GM21390 (cell line): ENCODE measurements at regions not wholly inside any gene's neighbourhood (a gene's known extent, or its start where the extent isn't known, plus 50 kb on each side); places are given as distances from the start of the nearest gene placed in this dataset.

Experiments
- ATAC-seq: cut with Tn5 transposase; IDR thresholded peaks from one replicate; pipeline ENCODE4 v1.9.1; 2021; ENCODE audit not compliant: unreplicated experiment

DNA sequence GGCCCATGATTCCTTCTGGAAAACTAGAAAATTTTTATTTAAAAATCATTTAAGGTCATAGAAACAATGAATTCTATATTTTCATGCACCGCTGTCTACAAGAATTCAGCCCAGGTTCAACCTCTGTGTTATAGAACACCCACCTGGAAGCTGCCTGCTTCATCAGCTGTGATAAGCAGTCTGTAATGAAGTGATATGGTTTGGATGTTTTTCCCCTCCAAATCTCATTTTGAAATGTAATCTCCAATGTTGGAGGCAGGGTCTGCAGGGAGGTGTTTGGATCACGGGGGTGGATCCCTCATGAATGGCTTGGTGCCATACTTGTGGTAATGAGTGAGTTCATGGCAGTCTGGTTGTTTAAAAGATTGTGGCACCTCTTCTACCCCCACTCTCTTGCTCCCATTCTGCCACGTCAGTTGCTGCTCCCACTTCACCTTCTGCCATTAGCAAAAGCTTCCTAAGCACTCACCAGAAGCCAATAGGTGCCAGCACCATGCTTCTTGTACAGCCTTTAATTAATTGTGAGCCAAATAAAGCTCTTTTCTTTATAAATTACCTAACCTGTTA is 55.6 kb downstream of the MRPL32 start:
- ATAC-seq = no peak

GRCh38 chr7:42991024-42991423 is 58.8 kb downstream of the MRPL32 start:
- ATAC-seq = no peak

- no peak for ATAC-seq
These were observed 59.9 kb downstream of the MRPL32 start for GRCh38 chr7:42991913-42992591.

DNA sequence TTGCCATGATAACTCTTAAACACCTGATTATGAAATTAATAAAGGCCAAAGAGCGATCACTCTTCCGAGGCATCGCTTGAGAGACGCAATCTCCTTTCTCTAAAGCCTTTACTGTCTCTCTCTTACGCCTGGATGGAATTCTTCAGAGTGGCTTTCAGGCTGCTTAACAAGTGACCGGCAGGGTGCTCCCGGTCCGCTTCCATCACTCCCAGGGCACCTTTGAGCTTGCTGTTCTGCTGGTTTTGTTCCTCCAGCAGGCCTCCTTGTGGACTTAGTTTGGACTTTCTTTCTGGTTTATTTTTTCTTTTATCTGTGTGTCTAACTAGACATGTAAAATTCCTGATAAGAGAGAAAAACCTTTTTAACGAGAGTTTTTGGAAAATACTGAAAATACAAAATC is 60.9 kb downstream of the MRPL32 start:
- no peak for ATAC-seq

DNA sequence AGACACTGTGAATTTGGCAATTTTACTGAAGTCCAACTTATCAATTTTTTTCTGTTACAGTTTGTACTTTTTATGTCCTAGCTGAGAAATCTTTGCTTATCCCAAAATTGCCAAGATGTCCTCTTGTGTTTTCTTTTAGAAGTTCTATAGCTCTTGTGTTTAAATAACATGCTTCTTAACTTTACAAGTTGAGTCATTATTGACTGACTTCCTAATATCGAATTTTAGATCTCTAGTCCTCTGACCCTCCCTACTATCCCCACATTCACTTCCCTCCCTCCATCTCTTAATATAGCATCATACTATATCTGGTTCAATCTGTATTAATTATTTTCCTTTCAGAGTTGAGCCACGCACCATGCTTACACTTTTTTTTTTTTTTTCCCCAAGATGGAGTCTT is 61.9 kb downstream of the MRPL32 start:
- no peak for ATAC-seq

- no peak for ATAC-seq
These were observed 65.4 kb downstream of the MRPL32 start for GRCh38 chr7:42997611-42998010.

DNA sequence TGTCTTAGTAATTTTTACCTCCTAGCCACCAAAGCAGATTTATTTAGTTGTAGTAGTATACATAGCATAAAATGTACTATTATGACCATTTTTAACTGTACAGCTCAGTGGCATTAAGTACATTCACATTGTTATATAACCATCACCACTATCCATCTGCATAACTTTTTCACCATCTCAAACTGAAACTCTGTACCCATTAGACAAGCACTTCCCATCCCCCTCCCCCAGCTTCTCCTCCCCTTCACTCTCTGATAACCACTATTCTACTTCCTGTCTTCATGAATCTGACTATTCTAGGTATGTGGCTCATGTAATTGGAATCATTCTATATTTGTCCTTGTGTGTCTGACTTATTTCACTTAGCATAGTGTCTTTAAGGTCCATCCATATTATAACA is 71.9 kb downstream of the MRPL32 start:
- no peak for ATAC-seq

DNA sequence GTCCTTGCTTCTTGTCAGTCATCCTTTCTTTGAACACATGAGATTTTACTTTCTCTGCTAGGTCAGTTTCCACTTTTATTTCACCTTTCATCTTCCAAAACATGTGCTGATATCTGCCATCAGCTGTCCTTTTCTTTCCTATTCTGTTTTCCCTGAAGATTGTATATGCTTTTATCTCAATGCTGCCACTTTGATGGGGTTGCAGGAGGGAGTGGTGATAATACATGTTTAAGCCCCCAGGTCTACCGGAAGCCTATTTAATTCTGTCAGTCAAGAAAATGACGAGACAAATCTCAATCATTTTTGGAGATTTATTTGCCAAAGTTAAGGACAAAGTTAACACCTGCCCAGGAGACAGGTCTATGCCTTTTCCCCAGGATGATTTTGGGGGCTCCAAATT is 73.8 kb downstream of the MRPL32 start:
- ATAC-seq = no peak

GRCh38 chr7:43010061-43010460 is 77.9 kb downstream of the MRPL32 start:
- no peak for ATAC-seq

GRCh38 chr7:43011879-43012278 is 79.7 kb downstream of the MRPL32 start:
- no peak for ATAC-seq

GRCh38 chr7:43014406-43014805 is 82.2 kb downstream of the MRPL32 start:
- no peak for ATAC-seq

- no peak for ATAC-seq
These were observed 83.1 kb downstream of the MRPL32 start for GRCh38 chr7:43015301-43015700.

DNA sequence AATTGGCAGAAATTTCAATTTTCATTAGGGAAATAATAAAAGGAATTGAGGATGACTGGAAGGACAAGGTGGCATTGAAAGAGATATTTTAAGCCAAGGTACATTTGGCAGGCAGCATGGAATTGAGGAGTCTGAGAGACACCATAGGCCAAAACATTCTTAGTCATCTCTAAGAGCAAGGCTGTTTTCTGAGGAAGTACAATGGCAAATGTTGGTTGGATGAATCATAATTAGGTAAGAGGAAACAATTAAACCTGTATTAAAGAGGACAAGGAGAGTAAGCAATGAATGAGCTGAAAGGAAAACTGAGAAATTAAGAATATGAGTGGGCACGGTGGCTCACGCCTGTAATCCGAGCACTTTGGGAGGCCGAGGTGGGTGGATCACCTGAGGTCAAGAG is 86.3 kb downstream of the MRPL32 start:
- no peak for ATAC-seq

- ATAC-seq = no peak
These were observed 89.3 kb downstream of the MRPL32 start for GRCh38 chr7:43021431-43021830.

DNA sequence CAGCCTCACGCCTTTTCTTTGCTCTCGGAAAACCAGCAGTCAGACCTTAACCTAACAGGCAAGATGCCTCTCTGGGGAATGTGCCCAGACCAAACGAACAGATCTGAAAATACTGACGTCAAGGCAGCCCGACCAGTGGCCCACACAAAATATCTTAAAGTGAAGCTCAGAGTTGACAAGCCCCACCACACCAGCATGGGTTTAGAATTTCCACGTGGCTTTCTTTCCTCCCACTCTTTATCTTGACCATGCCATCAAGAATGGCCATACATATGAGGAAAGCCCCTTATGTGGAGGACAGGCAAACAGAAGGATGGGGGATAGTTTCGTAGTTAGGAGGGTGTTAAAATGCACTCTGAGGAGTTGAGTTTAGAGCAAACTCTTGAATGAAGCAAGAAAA is 89.8 kb downstream of the MRPL32 start:
- no peak for ATAC-seq

DNA sequence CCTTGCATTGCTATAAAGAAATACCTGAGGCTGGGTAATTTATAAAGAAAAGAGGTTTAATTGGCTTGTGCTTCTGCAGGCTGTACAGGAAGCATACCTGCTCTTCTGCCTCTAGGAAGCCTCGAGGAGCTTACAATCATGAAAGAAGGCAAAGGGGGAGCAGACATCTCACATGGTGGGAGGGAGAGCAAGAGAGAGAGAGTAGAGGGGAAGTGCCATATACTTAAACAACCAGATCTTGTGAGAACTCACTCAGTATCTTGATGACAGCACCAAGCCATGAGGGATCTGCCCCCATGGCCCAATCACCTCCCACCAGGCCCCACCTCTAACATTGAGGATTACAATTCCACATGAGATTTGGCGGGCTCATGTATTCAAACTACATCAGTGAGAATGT is 79.1 kb upstream of the HECW1 start:
- no peak for ATAC-seq

- ATAC-seq = no peak
These were observed 77.9 kb upstream of the HECW1 start for GRCh38 chr7:43034535-43035002.

DNA sequence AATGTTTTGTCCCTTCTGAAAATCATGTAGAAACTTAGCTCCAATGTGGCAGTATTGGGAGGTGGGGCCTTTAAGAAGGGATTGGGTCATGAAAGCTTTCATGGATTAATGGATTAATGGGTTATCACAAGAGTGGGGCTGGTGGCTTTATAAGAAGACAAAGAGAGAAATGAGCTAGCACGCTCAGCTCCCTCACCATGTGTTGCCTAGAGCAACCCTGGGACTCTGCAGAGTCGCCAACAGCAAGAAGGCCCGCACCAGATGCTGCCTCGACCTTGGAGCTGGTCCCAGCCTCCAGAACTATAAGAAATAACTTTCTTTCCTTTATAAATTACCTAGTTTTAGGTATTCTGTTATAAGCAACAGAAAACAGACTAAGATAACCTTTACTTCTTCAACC is 74.9 kb upstream of the HECW1 start:
- ATAC-seq = no peak

- no peak for ATAC-seq
These were observed 74.2 kb upstream of the HECW1 start for GRCh38 chr7:43038254-43038653.

DNA sequence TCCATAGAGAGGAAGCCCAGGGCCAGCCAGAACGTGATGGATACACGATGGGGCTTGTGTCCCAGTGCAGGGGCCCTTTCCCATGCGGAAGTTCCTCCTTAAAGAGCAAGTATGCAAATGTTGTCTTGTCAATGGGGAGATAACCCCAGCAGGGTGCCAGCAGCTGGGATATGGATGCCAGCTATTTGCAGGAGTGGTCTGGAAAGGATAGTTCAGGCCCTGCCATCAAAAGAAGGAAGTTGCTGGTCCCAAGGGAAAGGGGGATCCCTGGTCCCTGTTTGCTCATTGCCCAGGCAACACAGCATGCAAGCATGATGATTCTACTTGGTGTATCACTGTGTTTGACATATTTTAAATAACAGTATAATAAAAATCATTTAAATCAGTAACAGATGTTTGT is 73.1 kb upstream of the HECW1 start:
- ATAC-seq = no peak

DNA sequence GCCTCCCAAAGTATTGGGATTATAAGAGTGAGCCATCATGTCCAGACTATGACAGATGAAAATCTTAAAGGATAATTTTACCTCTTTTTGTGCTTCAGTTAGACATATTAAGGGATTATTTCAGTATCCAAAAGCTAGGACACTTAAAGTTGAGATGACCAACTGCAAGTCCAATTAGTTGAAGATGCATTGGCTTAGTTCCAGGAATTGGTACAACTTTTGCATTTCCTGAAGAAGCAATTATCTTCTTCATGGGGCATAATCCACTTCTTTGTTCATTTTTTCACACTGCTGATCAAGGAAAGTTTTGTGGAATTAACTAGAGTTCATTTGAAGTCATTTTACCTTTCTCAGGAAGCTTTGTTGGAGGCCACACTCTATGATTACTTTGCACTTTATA is 72.0 kb upstream of the HECW1 start:
- ATAC-seq = no peak

- ATAC-seq = no peak
These were observed 71.3 kb upstream of the HECW1 start for GRCh38 chr7:43041105-43041504.

- ATAC-seq = no peak
These were observed 70.7 kb upstream of the HECW1 start for GRCh38 chr7:43041724-43042123.
